Brain microvascular endothelial cell (primary cell): ENCODE measurements at regions not wholly inside any gene's neighbourhood (a gene's known extent, or its start where the extent isn't known, plus 50 kb on each side); places are given as distances from the start of the nearest gene placed in this dataset.

Source experiments
- DNase-seq: peaks from one replicate; pipeline ENCODE4 v3.0.0-alpha.2; 2020
- H3K27ac ChIP-seq: fragments of 250-450 bp; sonication (Bioruptor Pico); 2 replicates; pipeline ENCODE4 v1.5.1; 2020; ENCODE audit warnings: mild to moderate bottlenecking, moderate library complexity
- H3K27me3 ChIP-seq: fragments of 250-450 bp; sonication (Bioruptor Pico); replicated peaks from 2 replicates; pipeline ENCODE4 v1.5.1; 2020; ENCODE audit warnings: mild to moderate bottlenecking
- H3K36me3 ChIP-seq: fragments of 250-450 bp; sonication (Bioruptor Pico); replicated peaks from 2 replicates; pipeline ENCODE4 v1.5.1; 2020; ENCODE audit warnings: mild to moderate bottlenecking
- H3K4me3 ChIP-seq: 2 replicates; pipeline ENCODE4 v1.5.1; 2011; ENCODE audit warnings: low read depth, mild to moderate bottlenecking, control low read depth, low read length, moderate library complexity
- CTCF ChIP-seq: IDR thresholded peaks from 2 replicates; pipeline ENCODE4 v1.5.1; 2011; ENCODE audit warnings: low read depth, mild to moderate bottlenecking, moderate library complexity, low read length, control low read depth, inconsistent platforms; ENCODE audit errors: missing control alignments
- in situ Hi-C: cut with HindIII; loops from 2 replicates; pipeline ENCODE4 v1.10.0; 2017; ENCODE audit warnings: low sequenced_read_pairs, low pct_ligation_motif_present

- Histone ChIP-seq H3K27me3 (no peaks in the 10 kb centered on the region), H3K36me3 (no peaks in the 10 kb centered on the region), H3K4me3 (no peak overlapping the region), H3K27ac (peak overlapping the region; percentile 86)
- no peak for DNase-seq
- TF ChIP-seq CTCF, result no peak
- in situ Hi-C loops, result no loop called here
These were observed 267.4 kb downstream of the ADAMTS20 start for GRCh38 chr12:43284486-43285158.

- no peak for DNase-seq
- Histone ChIP-seq H3K36me3 (no peaks in the 10 kb centered on the region), H3K27me3 (no peaks in the 10 kb centered on the region), H3K4me3 (no peak overlapping the region), H3K27ac (no peak overlapping the region)
- no peak for TF ChIP-seq CTCF
- in situ Hi-C loops, result no loop called here
These were observed 268.8 kb downstream of the ADAMTS20 start for GRCh38 chr12:43283206-43283605.

GRCh38 chr12:43282106-43282505 is 269.9 kb downstream of the ADAMTS20 start:
- Histone ChIP-seq H3K27ac (no peak overlapping the region), H3K27me3 (no peaks in the 10 kb centered on the region), H3K4me3 (no peak overlapping the region), H3K36me3 (no peaks in the 10 kb centered on the region)
- TF ChIP-seq CTCF, result peak; percentile 23
- in situ Hi-C loops, result no loop called here
- no peak for DNase-seq

GRCh38 chr12:43281563-43281962 is 270.4 kb downstream of the ADAMTS20 start:
- in situ Hi-C loops, result no loop called here
- H3K36me3 ChIP-seq, result no peaks in the 10 kb centered on the region
- H3K27me3 ChIP-seq, result no peaks in the 10 kb centered on the region
- no peak overlapping the region for H3K27ac ChIP-seq
- DNase-seq, result no peak
- H3K4me3 ChIP-seq, result no peak overlapping the region
- TF ChIP-seq CTCF, result no peak

- TF ChIP-seq CTCF, result no peak
- H3K27ac ChIP-seq, result no peak overlapping the region
- in situ Hi-C loops, result no loop called here
- no peak overlapping the region for H3K4me3 ChIP-seq
- no peaks in the 10 kb centered on the region for H3K27me3 ChIP-seq
- DNase-seq, result no peak
- H3K36me3 ChIP-seq, result no peaks in the 10 kb centered on the region
These were observed 273.5 kb downstream of the ADAMTS20 start for GRCh38 chr12:43278541-43278832.
